K562 (cell line): ENCODE measurements at regions not wholly inside any gene's neighbourhood (a gene's known extent, or its start where the extent isn't known, plus 50 kb on each side); places are given as distances from the start of the nearest gene placed in this dataset.

ENCODE experiments used
- ATAC-seq: fragments of 200-7000 bp; cut with Tn5 transposase; 3 replicates; pipeline ENCODE4 v1.9.1; 2020; ENCODE audit warnings: moderate library complexity
- BruUV-seq: library from RNA; stranded (reverse); fragments of 400-500 nt; replicated peaks from 2 replicates; lab custom pipeline; 2021; lab: Mats Ljungman, UMichigan
- CTCF ChIA-PET: fragments of 300-600 bp; formaldehyde crosslinking; extraction: SDS; loops from one replicate; lab custom pipeline; 2021; ENCODE audit warnings: low intra/inter-chr PET ratio; lab: Yijun Ruan, JAX
- POLR2A ChIA-PET: fragments of 300-600, 350-650 bp; sonication (Branson Sonifier 250); formaldehyde crosslinking; extraction: SDS; loops from one replicate; lab custom pipeline; 2021; ENCODE audit warnings: antibody characterized with exemption, inconsistent platforms; lab: Yijun Ruan, JAX
- DNase-seq, 4 experiments: peaks; one replicate each; pipeline versions ENCODE4 v3.0.0 to v3.0.0-alpha.2; 2011 to 2018; ENCODE audit warnings: low spot score in 3 of 4, mixed read lengths in 3 of 4; ENCODE audit errors: extremely low read depth in 1 of 4
- FAIRE-seq: peaks from 2 replicates; lab custom pipeline; 2011; peaks lifted over from hg19 to GRCh38; lab: Jason Lieb, UNC
- H2AFZ ChIP-seq: 2 replicates; pipeline ENCODE4 v1.6.0; 2011; ENCODE audit warnings: low read depth, low read length, control low read depth, inconsistent platforms
- H3K27ac ChIP-seq: fragments of 200-600 bp; 3 replicates; pipeline ENCODE4 v1.8.0; 2011; ENCODE audit warnings: low read depth, mild to moderate bottlenecking, control low read depth, inconsistent platforms, low read length, moderate library complexity, mixed read lengths; ENCODE audit errors: extremely low read depth
- H3K27me3 ChIP-seq, 2 experiments: fragments of 300-600 bp in 1 of 2; 2 replicates in 1 of 2; 3 replicates in 1 of 2; pipeline versions ENCODE4 v1.6.0 to v1.8.0; 2011; ENCODE audit warnings: inconsistent platforms in 2 of 2, low read length in 2 of 2, mild to moderate bottlenecking in 1 of 2, mixed read lengths in 1 of 2, moderate library complexity in 1 of 2; ENCODE audit not compliant: control insufficient read depth in 2 of 2, insufficient read depth in 2 of 2
- H3K36me3 ChIP-seq: fragments of 300-600 bp; 3 replicates; pipeline ENCODE4 v1.8.0; 2011; ENCODE audit warnings: mild to moderate bottlenecking, low read length, inconsistent platforms; ENCODE audit not compliant: control insufficient read depth, insufficient read depth
- H3K4me1 ChIP-seq, 2 experiments: fragments of 200-600 bp in 1 of 2; replicated peaks in 1 of 2; 2 replicates in 1 of 2; 3 replicates in 1 of 2; pipeline versions ENCODE4 v1.5.1 to v1.8.0; 2011; ENCODE audit warnings: inconsistent platforms in 2 of 2, low read length in 2 of 2, mild to moderate bottlenecking in 1 of 2, mixed read lengths in 1 of 2, moderate library complexity in 1 of 2; ENCODE audit not compliant: control insufficient read depth in 2 of 2, insufficient read depth in 2 of 2
- H3K4me2 ChIP-seq: 2 replicates; pipeline ENCODE4 v1.6.1; 2011; ENCODE audit warnings: low read length, control low read depth, inconsistent platforms, mixed read lengths; ENCODE audit not compliant: insufficient read depth
- H3K4me3 ChIP-seq: fragments of 200-600 bp; sonication (generic), shearing (Covaris generic); 2 replicates; pipeline ENCODE4 v1.5.1; 2016; ENCODE audit warnings: control low read depth, inconsistent platforms
- H3K79me2 ChIP-seq: fragments of 200-600 bp; 3 replicates; pipeline ENCODE4 v1.8.0; 2011; ENCODE audit warnings: low read length, inconsistent platforms; ENCODE audit not compliant: control insufficient read depth, insufficient read depth
- H3K9ac ChIP-seq, 2 experiments: 2 replicates each; pipeline versions ENCODE4 v1.6.0 to v1.6.1; 2011; ENCODE audit warnings: low read depth in 2 of 2, low read length in 2 of 2, control low read depth in 1 of 2, inconsistent platforms in 1 of 2, mild to moderate bottlenecking in 1 of 2, mixed read lengths in 1 of 2; ENCODE audit not compliant: insufficient read depth in 1 of 2
- H3K9me1 ChIP-seq: one replicate; pipeline ENCODE4 v1.6.0; 2011; ENCODE audit warnings: inconsistent platforms, mild to moderate bottlenecking, low read length, moderate library complexity; ENCODE audit not compliant: control insufficient read depth, insufficient read depth
- H3K9me3 ChIP-seq: replicated peaks from 2 replicates; pipeline ENCODE4 v1.5.1; 2011; ENCODE audit warnings: low read depth, low read length, inconsistent platforms; ENCODE audit not compliant: control insufficient read depth, insufficient read depth
- H4K20me1 ChIP-seq: replicated peaks from 2 replicates; pipeline ENCODE4 v1.6.1; 2011; ENCODE audit warnings: low read length, inconsistent platforms, mixed read lengths; ENCODE audit not compliant: control insufficient read depth, insufficient read depth
- CHCHD3 ChIP-seq: fragments of 250-450 bp; sonication (Bioruptor Pico); IDR thresholded peaks from 2 replicates; pipeline ENCODE4 v2.1.2; 2022; ENCODE audit warnings: mild to moderate bottlenecking
- ETS2 ChIP-seq: IDR thresholded peaks from 2 replicates; pipeline ENCODE4 v1.6.1; 2016; ENCODE audit warnings: borderline replicate concordance, missing genetic modification characterization, mild to moderate bottlenecking, moderate library complexity, missing compliant biosample characterization; ENCODE audit not compliant: poor library complexity, severe bottlenecking
- SLC30A9 ChIP-seq: fragments of 250-450 bp; sonication (Bioruptor Pico); IDR thresholded peaks from 2 replicates; pipeline ENCODE4 v1.8.0; 2022; ENCODE audit warnings: mild to moderate bottlenecking, moderate library complexity
- SMARCA5 ChIP-seq: fragments of 450-650 bp; IDR thresholded peaks from 2 replicates; pipeline ENCODE4 v1.6.1; 2016
- SOX6 ChIP-seq: fragments of 450-650 bp; IDR thresholded peaks from 2 replicates; pipeline ENCODE4 v1.6.1; 2014; ENCODE audit warnings: mild to moderate bottlenecking
- TSC22D4 ChIP-seq: fragments of 450-650 bp; IDR thresholded peaks from 2 replicates; pipeline ENCODE4 v1.6.1; 2016; ENCODE audit warnings: missing genetic modification characterization, missing biosample characterization, control low read depth
- ZBTB7A ChIP-seq: IDR thresholded peaks from 2 replicates; pipeline ENCODE4 v1.6.1; 2011; ENCODE audit warnings: low read depth, mild to moderate bottlenecking, low read length, moderate library complexity, borderline replicate concordance; ENCODE audit not compliant: control insufficient read depth
- ZNF24 ChIP-seq: fragments of 450-650 bp; IDR thresholded peaks from 2 replicates; pipeline ENCODE4 v1.6.1; 2016
- ZNF408 ChIP-seq: fragments of 250-450 bp; sonication (Bioruptor Pico); IDR thresholded peaks from 2 replicates; pipeline ENCODE4 v1.4.0; 2020; ENCODE audit warnings: low read depth, mild to moderate bottlenecking, moderate library complexity
- WGBS: fragments of 100-300 bp; shearing (Covaris generic); methylation state at CpG from one replicate; pipeline ENCODE4 v1.1.6; 2016; ENCODE audit warnings: low coverage, mixed read lengths; ENCODE audit not compliant: insufficient coverage; ENCODE audit errors: missing lambda C conversion rate; 5-methylcytosine and 5-hydroxymethylcytosine counted together
- in situ Hi-C: fragments of 300-500 bp; cut with MboI; formaldehyde crosslinking; loops from 4 replicates; pipeline ENCODE4 v1.15.0; 2018; ENCODE audit warnings: inconsistent platforms, mixed read lengths
- intact Hi-C: fragments of 100-400 bp; cut with micrococcal nuclease; formaldehyde crosslinking; loops from 2 replicates; pipeline ENCODE4 v1.14.2; 2022
- TF ChIP-seq, protein P1 (sequence below): IDR thresholded peaks from 3 replicates; pipeline ENCODE4 v1.6.1; 2011; ENCODE audit warnings: borderline replicate concordance, mild to moderate bottlenecking, moderate library complexity; ENCODE audit not compliant: insufficient read length; ENCODE audit errors: extremely low read depth

DNA sequence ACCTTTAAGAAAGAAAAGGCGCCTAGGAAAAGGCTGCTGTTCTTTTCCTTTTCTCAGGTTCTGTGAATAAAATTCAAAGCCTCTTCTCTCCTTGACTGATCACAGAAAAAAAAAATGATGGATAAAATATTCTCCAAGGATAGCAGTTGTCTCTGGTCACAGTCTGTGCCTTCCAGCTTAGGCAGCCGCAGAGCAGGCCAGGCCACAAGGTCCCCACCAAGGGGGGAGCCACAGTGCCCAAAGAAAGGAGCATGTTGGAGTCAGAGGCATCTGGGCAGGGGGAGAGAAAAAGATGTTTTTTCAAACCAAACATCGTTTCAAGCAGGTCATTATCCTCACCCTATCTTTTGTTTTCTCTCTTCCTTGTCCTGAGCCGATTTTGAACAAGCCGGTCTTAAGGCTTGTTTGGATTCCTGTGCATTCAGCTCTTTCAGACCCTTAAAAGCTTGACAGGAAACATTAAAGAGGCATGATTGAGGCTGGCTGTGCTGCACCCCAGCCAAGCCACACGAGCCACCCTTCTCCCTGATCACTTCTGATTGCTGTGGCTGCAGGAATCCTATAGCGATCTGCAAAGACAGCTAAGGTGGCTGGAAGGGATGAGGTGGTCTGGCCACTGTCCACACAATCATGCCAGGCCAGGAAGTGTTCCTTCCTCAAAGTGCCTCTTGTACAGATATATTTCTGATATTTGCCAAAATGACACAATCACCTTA, 284.6 kb upstream of the TLE4 start:
- CTCF ChIA-PET: no interaction called here
- Histone ChIP-seq H4K20me1 (no peaks in the 10 kb centered on the region), H3K36me3 (no peaks in the 10 kb centered on the region), H3K4me1 (no peaks in the 10 kb centered on the region), H2AFZ (no peak overlapping the region), H3K9ac (no peak overlapping the region), H3K27me3 (no peaks in the 10 kb centered on the region), H3K79me2 (no peaks in the 10 kb centered on the region), H3K4me3 (no peak overlapping the region), H3K9me3 (no peaks in the 10 kb centered on the region), H3K4me2 (no peak overlapping the region), H3K27ac (no peak overlapping the region), H3K9me1 (no peaks in the 10 kb centered on the region)
- 0% methylated on average over 5 of the region's 7 CpGs for WGBS
- TF ChIP-seq ZNF24 (no peak), SLC30A9 (no peak), ZBTB7A (no peak), ZNF408 (CRISPR knock-in tag) (no peak), SMARCA5 (no peak), CHCHD3 (CRISPR knock-in tag) (no peak), ETS2 (tag) (no peak), SOX6 (no peak), TSC22D4 (tag) (no peak)
- TF ChIP-seq, protein P1, sequence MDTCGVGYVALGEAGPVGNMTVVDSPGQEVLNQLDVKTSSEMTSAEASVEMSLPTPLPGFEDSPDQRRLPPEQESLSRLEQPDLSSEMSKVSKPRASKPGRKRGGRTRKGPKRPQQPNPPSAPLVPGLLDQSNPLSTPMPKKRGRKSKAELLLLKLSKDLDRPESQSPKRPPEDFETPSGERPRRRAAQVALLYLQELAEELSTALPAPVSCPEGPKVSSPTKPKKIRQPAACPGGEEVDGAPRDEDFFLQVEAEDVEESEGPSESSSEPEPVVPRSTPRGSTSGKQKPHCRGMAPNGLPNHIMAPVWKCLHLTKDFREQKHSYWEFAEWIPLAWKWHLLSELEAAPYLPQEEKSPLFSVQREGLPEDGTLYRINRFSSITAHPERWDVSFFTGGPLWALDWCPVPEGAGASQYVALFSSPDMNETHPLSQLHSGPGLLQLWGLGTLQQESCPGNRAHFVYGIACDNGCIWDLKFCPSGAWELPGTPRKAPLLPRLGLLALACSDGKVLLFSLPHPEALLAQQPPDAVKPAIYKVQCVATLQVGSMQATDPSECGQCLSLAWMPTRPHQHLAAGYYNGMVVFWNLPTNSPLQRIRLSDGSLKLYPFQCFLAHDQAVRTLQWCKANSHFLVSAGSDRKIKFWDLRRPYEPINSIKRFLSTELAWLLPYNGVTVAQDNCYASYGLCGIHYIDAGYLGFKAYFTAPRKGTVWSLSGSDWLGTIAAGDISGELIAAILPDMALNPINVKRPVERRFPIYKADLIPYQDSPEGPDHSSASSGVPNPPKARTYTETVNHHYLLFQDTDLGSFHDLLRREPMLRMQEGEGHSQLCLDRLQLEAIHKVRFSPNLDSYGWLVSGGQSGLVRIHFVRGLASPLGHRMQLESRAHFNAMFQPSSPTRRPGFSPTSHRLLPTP: no peak
- intact Hi-C loops (no loop called here), in situ Hi-C loops (no loop called here)
- no peak for FAIRE-seq
- POLR2A ChIA-PET: no interaction called here
- ATAC-seq: no peak
- no TSS peak for BruUV-seq
- no peak for DNase-seq
